ENCODE measurements at regions not wholly inside any gene's neighbourhood (a gene's known extent, or its start where the extent isn't known, plus 50 kb on each side); places are given as distances from the start of the nearest gene placed in this dataset.
"Not testable (repeated sequence)": the region's sequence is repeated elsewhere in the genome, so short reads cannot be mapped to it uniquely, and the experiment has no call there.

- ATAC-seq: peak in 2 of 4 donors; percentile 73 to 74
- Histone ChIP-seq H3K4me1 (peaks cover 8 to 18% (median 14%) of the 10 kb centered on the region in 3 donors), H3K36me3 (no peaks in the 10 kb centered on the region), H3K9me3 (no peaks in the 10 kb centered on the region), H3K27ac (no peak overlapping the region), H3K27me3 (no peaks in the 10 kb centered on the region), H3K4me3 (no peak overlapping the region)
- no peak for DNase-seq
- no peak for FAIRE-seq
- TF ChIP-seq CTCF (IDR thresholded peaks at IDR 0.05): no peak
- 80 to 89% methylated on average over 7 of the region's 7 CpGs for WGBS, 2 donors
- intact Hi-C loops (cut with DNase I): no loop called here
These were observed 73.2 kb upstream of the CNIH3 start for GRCh38 chr1:224542783-224543440.

DNA sequence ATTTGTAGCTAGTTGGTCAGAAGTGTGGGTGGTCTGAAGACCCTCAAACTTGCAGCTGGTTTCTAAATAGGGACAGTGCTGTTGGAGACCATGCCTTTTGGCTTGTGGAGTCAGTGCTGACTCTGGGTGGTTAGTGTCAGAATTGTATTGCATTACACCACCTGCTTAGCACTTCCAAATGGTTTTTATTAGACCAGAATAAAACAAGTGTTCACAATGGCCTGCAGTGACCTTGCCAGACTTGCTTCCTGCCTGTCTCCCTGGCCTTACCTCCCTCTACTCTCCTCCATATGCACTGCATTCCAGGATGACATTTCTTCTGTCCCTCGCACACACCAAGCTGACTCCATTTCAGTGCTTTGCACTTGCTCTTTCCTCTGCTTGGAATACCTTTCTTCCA, 72.7 kb upstream of the CNIH3 start:
- WGBS, 2 donors: 93 to 94% methylated on average over 1 of the region's 1 CpG
- ATAC-seq: no peak
- no peak overlapping the region for H3K27ac ChIP-seq
- intact Hi-C loops (cut with DNase I): no loop called here
- no peaks in the 10 kb centered on the region for H3K36me3 ChIP-seq
- no peaks in the 10 kb centered on the region for H3K9me3 ChIP-seq
- peaks cover 8 to 18% (median 14%) of the 10 kb centered on the region in 3 donors for H3K4me1 ChIP-seq
- no peak for TF ChIP-seq CTCF (IDR thresholded peaks at IDR 0.05)
- no peak overlapping the region for H3K4me3 ChIP-seq
- no peaks in the 10 kb centered on the region for H3K27me3 ChIP-seq
- no peak for DNase-seq
- no peak for FAIRE-seq

- Histone ChIP-seq H3K9me3 (no peaks in the 10 kb centered on the region), H3K4me1 (peaks cover 8 to 18% (median 14%) of the 10 kb centered on the region in 3 donors), H3K27me3 (no peaks in the 10 kb centered on the region), H3K4me3 (no peak overlapping the region), H3K27ac (no peak overlapping the region), H3K36me3 (no peaks in the 10 kb centered on the region)
- DNase-seq: no peak
- ATAC-seq: no peak
- 85 to 89% methylated on average over 6 of the region's 6 CpGs for WGBS, 2 donors
- intact Hi-C loops (cut with DNase I): no loop called here
- no peak for TF ChIP-seq CTCF (IDR thresholded peaks at IDR 0.05)
- no peak for FAIRE-seq
These were observed 71.6 kb upstream of the CNIH3 start for GRCh38 chr1:224544346-224545110.

GRCh38 chr1:224545571-224545970, 70.5 kb upstream of the CNIH3 start:
- WGBS, 2 donors: 81 to 83% methylated on average over 4 of the region's 4 CpGs
- Histone ChIP-seq H3K36me3 (no peaks in the 10 kb centered on the region), H3K4me1 (peaks cover 3 to 9% (median 8%) of the 10 kb centered on the region in 3 donors), H3K9me3 (no peaks in the 10 kb centered on the region), H3K27me3 (no peaks in the 10 kb centered on the region), H3K27ac (no peak overlapping the region), H3K4me3 (no peak overlapping the region)
- FAIRE-seq: no peak
- intact Hi-C loops (cut with DNase I): no loop called here
- no peak for TF ChIP-seq CTCF (IDR thresholded peaks at IDR 0.05)
- ATAC-seq: no peak
- no peak for DNase-seq

DNA sequence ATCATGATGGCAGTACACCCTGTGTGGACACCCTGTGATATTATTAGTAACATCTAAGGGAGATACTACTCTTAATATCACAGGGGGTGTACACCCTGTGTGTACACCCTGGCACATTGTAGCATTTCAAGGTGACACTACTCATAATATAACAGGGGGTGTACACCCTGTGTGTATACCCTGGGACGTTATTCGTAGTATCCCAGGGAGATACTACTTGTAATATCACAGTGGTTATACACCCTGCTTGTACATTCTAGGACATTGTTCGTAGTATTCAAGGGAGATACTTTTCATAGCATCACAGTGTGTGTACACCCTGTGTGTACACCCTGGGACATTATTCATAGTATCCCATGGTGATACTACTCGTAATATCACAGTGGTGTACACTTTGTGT, 67.4 kb upstream of the CNIH3 start:
- no peak for DNase-seq
- H3K27ac ChIP-seq: no peak overlapping the region
- intact Hi-C loops (cut with DNase I): no loop called here
- WGBS, 2 donors: 92 to 96% methylated on average over 4 of the region's 4 CpGs
- H3K4me3 ChIP-seq: no peak overlapping the region
- no peak for FAIRE-seq
- ATAC-seq: no peak
- no peaks in the 10 kb centered on the region for H3K36me3 ChIP-seq
- no peaks in the 10 kb centered on the region for H3K4me1 ChIP-seq
- H3K9me3 ChIP-seq: no peaks in the 10 kb centered on the region
- no peak for TF ChIP-seq CTCF (IDR thresholded peaks at IDR 0.05)
- no peaks in the 10 kb centered on the region for H3K27me3 ChIP-seq

GRCh38 chr1:224551189-224551588, 64.9 kb upstream of the CNIH3 start:
- H3K4me1 ChIP-seq; H3K9me3 ChIP-seq; DNase-seq; H3K27me3 ChIP-seq; FAIRE-seq; H3K4me3 ChIP-seq; ATAC-seq; intact Hi-C loops (cut with DNase I); H3K36me3 ChIP-seq; H3K27ac ChIP-seq: not testable (repeated sequence)
- 94% methylated on average over 4 of the region's 4 CpGs for WGBS, 2 donors
